GDM1 (cell line): ENCODE measurements at regions not wholly inside any gene's neighbourhood (a gene's known extent, or its start where the extent isn't known, plus 50 kb on each side); places are given as distances from the start of the nearest gene placed in this dataset.
"Not testable (repeated sequence)": the region's sequence is repeated elsewhere in the genome, so short reads cannot be mapped to it uniquely, and the experiment has no call there.

Experiments
- DNase-seq: peaks from one replicate; lab custom pipeline; 2025; lab: John Stamatoyannopoulos, UW

DNA sequence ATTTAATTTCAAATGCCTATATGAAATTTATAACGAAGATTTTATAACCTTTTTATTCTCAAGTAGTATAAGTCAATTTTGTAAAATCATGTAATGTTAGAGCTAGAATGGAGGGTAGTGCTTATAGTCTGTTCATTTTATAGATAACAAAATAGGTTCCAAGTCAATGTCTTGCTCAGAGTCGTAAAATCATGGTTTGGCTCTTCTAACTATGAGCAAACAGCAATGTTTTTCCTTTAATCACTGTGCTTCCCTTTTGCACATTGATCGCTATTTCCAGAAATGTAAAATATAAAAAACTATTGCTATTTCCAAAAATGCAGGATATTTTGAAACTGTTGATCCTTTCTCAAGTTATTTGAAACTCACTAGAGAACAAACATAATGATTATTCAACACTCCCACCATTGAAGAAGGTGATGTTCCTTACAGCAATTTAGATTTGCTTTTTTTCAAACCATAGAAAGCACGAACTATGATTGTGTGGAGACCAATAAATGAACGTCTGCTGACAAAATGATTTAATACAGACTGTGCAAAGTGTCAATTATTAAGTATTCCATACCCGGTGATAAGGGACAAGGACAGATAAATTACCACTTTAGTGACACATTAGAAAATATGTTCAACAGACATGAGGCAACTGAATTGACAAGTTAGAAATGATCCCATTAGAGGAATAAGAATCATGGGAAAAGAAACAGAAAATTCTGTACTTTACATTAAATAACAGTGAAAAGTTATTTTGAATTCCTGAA lies 412.1 kb upstream of the TECRL start:
- DNase-seq = no peak

GRCh38 chr4:64814616-64815015 lies 405.4 kb upstream of the TECRL start:
- no peak for DNase-seq

DNA sequence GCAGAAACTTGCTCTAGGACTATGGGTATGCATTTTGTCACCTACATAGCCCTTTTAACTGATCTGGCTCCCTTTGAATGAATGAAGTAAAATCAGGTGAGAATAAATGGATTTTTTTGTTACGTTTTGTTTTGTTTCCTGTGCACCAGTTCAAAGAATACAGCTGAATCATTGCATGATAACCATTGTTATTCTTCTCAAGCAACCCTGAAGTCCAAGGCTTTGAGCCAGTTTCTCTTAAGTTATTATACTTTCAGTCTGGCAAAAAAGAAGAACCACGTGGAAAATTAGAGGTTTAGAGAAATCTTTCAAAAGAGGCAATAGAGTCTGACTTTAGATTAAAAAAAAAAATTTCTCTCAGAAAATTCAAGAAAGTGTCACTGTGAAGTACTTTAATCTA lies 398.6 kb upstream of the TECRL start:
- DNase-seq = no peak

GRCh38 chr4:64799751-64800150 lies 390.5 kb upstream of the TECRL start:
- DNase-seq = no peak

GRCh38 chr4:64798828-64799227 lies 389.6 kb upstream of the TECRL start:
- DNase-seq = not testable (repeated sequence)

GRCh38 chr4:64796581-64796980 lies 387.3 kb upstream of the TECRL start:
- no peak for DNase-seq

DNA sequence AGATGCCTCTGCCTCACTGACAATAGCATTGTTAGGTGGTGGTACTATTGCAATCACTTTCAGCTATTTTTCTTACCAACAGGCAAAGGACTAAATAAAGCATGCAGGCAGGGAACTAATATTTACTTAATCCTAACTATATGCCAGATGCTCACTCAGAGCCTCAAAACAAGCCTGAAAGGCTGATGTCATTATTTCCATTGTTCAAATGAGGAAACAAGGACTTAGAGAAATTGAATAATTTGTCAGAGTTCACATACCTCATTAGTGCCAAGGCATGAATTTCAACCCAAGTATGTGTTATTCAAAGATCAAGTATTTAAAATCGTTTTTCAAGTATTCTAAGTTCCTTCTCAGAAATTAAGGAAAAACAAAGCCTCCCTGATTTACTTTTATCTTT lies 374.9 kb upstream of the TECRL start:
- DNase-seq = no peak

- DNase-seq = no peak
These were observed 372.6 kb upstream of the TECRL start for GRCh38 chr4:64781737-64782326.

DNA sequence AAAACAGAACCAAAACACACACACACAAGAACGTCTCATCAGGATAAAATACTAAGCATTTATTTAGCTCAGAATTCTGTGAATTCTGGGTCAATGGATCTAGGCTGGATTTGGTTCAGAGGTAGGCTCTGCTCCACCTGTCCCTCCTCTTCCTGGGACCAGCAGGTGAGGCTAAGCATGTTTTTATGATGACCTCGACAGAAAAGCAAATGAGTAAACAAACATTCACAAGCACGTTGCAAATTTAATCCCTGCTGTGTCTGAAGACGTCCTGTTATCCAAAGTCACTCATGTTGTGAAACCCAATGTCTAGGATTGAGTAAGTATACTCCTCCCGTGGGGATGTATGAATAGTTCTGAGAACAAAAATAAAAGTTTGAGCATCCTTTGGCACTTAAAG lies 371.4 kb upstream of the TECRL start:
- no peak for DNase-seq

DNA sequence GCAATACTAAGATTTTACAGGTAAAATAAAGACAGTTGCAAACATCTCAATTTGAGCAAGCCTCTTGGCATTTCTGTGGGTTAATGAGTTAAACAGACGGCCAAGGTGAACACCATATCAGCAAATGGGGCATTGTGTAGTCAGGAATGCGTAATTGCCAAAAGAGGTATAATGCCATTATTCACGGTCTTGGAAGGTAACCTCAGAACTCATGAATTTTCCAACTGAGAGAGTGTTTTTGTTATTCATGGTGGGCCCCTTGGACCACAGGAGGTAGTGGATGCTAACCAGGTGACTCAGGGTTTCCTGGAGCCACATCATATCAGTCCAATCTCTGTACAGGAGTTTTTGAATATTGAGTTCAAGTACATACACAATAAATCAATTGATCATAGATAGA lies 368.0 kb upstream of the TECRL start:
- no peak for DNase-seq

GRCh38 chr4:64776820-64777219 lies 367.6 kb upstream of the TECRL start:
- no peak for DNase-seq

- DNase-seq = no peak
These were observed 365.4 kb upstream of the TECRL start for GRCh38 chr4:64774626-64775025.

DNA sequence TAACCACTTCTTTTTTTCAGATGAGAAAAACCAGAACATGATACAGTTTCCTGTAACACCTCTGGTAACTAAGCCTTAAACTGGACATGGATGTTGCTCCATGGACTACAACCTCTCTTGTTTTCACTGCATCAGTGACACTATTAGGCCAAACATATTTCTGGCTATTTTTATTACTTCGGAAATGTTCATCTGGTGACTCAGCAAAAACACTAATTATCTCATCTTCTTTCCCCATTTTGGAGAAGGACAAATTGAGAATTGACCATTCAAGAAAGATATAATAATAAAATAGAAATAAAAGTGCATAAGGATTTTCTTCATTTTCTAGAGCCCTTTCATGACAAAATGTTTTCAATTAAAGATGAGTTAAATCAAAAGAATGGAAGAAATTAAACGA lies 361.9 kb upstream of the TECRL start:
- no peak for DNase-seq

- no peak for DNase-seq
These were observed 358.3 kb upstream of the TECRL start for GRCh38 chr4:64767547-64767946.

- DNase-seq = no peak
These were observed 357.3 kb upstream of the TECRL start for GRCh38 chr4:64766565-64766964.

DNA sequence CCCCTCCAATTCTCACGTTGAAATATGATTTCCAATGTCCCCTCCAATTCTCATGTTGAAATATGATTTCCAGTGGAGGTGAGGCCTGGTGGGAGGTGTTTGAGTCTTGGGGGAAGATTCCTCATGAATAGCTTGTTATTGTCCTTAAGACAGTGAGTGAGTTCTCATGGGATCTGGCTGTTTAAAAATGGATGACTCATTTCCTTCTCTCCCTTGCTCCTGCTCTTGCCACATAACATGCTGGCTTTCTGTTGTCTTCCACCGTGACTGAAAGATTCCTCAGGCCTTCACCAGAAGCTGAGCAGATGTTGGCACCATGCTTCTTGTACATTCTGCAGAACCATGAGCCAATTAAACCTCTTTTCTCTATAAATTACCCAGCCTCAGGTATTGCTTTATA lies 346.8 kb upstream of the TECRL start:
- DNase-seq = no peak

GRCh38 chr4:64747919-64748715 lies 338.9 kb upstream of the TECRL start:
- DNase-seq = no peak

DNA sequence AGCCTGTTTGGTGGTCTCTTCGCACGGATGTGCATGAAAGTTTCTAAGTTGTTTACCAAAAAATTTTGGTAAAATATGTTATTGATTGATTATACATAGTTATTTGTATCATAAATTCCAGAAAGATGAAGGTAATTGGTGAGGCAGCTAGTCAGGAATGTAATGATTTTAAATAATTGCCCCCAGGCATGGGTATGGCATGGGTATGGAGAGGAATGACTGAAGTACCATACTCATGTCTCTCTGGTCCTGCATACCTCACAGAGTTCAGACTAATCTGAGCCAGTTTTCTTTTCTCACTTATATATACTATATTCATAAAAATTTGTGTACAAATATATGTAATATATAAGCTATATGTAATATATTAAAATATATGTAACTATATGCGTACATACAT lies 329.0 kb upstream of the TECRL start:
- DNase-seq = no peak

DNA sequence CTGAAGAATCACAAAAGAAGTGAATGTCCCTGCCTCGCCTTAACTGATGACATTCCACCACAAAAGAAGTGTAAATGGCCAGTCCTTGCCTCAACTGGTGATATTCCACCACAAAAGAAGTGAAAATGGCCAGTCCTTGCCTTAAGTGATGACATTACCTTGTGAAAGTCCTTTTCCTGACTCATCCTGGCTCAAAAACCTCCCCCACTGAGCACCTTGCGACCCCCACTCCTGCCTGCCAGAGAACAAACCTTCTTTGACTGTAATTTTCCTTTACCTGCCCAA lies 328.5 kb upstream of the TECRL start:
- not testable (repeated sequence) for DNase-seq

DNA sequence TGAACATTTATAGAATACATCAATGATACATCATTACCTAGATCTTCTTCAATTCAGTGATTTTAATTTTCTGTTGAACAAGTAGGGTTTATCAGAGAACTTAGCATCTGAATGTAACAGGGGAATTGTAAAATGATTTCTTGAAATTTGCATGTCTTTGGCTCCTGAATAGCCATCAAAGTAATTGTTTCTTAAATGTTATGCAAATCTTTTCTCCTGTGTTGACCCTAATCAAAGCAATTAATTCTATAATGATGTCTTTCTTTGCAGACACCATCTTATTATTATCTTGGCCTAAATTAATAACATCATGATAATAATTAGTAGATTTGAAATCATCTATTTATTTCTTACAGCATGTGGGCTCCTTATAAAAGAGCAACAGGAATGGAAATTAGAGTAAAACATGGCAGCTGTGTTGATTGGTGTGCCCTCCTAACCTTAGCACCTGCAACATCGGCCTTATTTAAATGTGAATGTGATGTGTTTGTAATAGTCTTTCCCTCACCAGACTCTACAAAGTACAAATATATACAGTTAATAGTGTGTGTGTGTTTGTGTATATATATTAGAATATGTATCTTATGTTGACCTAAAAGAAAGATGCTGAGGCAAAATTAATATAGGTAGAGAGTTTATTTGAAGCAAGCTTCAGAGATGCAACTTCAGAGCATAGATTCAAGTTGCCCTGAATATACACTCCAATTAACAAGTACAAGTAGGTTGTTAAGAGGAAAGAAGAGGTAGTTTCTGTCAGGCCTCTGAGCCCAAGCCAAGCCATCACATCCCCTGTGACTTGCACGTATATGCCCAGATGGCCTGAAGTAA lies 328.0 kb upstream of the TECRL start:
- no peak for DNase-seq

GRCh38 chr4:64729561-64729960 lies 320.3 kb upstream of the TECRL start:
- no peak for DNase-seq

DNA sequence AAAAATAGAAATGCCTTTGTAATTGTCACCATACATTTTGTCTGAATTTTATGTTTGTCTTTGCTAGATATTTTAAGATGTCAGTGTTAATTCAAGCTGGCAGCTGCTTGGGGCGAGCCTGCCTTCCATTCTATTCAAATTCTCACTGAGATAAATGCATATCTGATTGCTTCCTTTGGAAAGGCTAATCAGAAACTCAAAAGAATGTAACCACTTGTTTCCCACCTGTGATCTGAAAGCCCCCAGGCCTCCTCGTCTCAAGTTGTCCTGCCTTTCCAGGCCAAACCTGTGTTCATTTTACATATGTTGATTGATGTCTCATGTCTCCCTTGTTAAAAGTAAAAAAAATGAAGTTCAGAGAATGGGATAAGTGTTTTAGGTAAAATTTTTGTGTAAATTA lies 318.7 kb upstream of the TECRL start:
- DNase-seq = no peak

- DNase-seq = not testable (repeated sequence)
These were observed 318.1 kb upstream of the TECRL start for GRCh38 chr4:64727391-64727790.
